OCI-M1 (cell line): ENCODE measurements at regions not wholly inside any gene's neighbourhood (a gene's known extent, or its start where the extent isn't known, plus 50 kb on each side); places are given as distances from the start of the nearest gene placed in this dataset.

Experiments
- DNase-seq: peaks from one replicate; lab custom pipeline; 2025; lab: John Stamatoyannopoulos, UW

DNA sequence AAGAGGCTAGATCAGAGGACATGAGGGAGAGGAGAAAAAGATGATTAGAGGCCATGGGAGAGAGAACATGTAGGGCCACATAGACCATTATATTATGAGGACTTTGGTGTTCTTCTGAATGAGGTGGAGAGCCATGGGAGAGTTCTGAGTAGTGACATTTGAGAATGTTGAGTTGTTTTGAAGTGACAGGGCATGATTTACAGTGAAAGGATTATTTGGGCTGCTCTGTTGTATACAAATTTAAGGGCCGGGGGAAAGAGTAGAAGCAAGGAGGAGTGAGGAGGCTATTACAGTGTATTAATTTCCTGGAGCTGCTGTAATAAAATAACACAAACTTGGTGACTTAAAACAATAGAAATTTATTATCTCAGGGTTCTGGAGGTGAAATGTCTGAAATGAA, 102.5 kb upstream of the RGS4 start:
- DNase-seq: no peak

- DNase-seq: no peak
Observed at GRCh38 chr1:162964901-162965300, 103.9 kb upstream of the CCDC190 start.

DNA sequence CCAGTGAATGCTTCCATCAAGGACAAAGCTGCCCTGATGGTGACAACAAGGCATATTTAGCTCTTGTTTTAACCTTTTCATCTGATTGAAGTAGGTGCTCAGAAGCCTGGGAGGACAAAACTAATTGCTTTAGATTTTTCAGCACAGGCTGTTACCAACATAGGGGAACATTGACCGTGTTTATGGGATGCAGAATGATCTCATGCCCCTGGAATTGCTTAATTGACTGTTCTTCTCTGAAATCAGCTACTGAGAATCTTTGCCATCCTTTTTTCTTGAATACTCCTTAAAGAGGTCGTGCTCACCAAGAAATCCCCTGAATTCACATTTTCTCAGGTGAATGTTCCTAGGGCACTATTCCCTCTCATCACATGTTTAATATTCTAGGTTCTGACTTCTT, 95.9 kb upstream of the CCDC190 start:
- no peak for DNase-seq

DNA sequence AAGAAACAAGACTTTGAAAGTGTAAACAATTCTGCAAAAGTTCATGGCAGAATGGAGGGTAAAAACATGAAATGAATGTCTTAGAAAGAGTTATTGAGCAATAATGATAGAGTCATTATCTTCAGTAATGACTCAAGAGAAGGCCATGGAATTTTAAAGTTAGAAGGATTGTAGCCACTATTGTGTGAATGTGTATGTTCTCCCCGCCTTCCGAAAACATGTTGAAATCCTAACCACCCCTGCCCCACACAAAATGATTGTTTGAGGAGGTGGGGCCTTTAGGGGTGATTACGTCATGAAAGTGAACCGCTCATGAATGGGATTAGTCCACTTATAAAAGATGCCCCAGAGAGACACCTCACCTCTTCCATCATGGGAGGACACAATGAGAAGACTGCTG, 93.8 kb upstream of the CCDC190 start:
- no peak for DNase-seq

DNA sequence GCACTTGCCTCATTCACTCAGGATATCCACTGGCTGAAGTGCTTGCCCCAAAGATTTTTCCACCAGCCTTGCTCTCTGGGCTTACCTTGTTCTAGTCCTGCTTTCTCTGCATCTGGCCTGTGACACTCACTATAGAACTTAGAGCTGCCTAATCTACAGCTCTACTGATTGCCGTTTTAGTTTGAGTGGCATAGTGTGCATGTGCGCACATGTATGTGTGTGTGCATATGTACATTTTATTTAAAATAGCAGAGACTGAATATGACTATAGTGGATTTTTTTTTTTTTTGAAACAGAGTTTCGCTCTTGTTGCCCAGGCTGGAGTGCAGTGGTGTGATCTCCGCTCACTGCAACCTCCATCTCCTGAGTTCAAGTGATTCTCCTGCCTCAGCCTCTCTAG, 92.0 kb upstream of the CCDC190 start:
- no peak for DNase-seq

GRCh38 chr1:162951553-162952315, 90.8 kb upstream of the CCDC190 start:
- no peak for DNase-seq

GRCh38 chr1:162950187-162950586, 89.2 kb upstream of the CCDC190 start:
- no peak for DNase-seq

DNA sequence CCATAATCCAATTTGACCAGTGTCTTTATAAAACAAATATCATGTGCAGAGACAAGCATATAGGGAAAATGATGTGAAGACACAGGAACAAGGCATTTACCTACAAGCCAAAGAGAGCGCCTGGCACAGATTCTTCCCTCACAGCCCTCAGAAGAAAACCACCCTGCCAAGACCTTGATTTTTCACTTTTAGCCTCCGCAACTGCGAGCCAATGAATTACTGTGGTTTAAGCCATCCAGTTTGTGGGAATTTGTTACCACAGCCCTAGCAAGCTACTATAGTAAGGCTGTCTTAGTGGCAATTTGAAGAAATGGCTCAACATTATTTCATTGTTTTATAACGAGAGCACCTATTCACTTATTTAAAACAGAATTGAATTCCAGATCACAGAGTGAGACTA, 85.7 kb upstream of the CCDC190 start:
- DNase-seq: no peak

GRCh38 chr1:162944974-162945674, 84.1 kb upstream of the CCDC190 start:
- DNase-seq: no peak

DNA sequence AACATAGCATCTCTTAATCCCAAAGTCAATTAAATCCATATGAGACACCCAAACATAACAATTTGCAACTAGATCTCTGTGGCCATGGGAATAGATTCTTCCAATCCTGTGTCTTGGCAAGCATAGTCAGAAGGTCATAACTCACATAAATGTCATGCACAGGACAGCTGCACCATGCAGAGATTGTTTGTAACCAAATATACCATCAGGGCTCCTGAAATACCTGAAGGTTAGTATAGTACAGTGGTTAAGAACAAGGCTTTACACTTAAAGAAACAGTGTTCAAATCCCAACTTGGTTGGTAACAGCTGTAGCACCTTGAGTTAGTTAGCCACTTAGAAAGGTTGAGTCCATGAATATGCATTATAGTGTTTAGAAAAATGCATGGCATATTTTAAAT, 82.6 kb upstream of the CCDC190 start:
- no peak for DNase-seq

- no peak for DNase-seq
Observed at GRCh38 chr1:162942916-162943559, 82.1 kb upstream of the CCDC190 start.

- no peak for DNase-seq
Observed at GRCh38 chr1:162941024-162941423, 80.0 kb upstream of the CCDC190 start.

GRCh38 chr1:162939035-162939434, 78.1 kb upstream of the CCDC190 start:
- no peak for DNase-seq

DNA sequence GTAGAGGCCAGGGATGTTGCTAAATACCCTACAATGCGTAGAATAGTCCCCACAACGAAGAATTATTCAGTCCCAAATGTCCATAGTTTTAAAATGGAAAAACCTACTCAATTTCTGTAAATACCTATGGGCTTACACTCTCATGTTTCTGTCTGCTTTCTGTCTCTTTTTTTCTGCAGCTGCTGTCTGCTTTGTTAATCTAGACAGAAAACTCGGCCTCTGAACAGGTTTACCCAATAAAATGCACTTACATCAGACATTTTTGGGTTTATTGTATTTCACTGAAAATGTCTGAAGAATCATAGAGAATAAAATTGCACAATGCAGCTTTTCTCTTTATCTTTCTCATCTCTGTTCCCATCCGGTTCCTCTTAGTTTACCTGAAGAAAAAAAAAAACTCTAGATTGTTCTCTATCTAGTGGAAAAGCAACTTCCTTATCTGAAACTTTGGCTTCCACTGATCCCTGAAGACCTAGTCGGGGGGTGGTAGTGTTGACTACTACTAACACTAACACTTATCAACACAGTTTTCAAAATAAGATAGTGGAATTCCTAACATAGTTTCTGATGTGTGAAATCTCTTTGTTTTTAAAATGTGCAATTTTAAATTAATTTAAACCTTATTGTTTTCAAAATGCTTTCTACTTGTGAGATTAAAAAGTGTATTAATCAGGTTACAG, 76.9 kb upstream of the CCDC190 start:
- DNase-seq: no peak

DNA sequence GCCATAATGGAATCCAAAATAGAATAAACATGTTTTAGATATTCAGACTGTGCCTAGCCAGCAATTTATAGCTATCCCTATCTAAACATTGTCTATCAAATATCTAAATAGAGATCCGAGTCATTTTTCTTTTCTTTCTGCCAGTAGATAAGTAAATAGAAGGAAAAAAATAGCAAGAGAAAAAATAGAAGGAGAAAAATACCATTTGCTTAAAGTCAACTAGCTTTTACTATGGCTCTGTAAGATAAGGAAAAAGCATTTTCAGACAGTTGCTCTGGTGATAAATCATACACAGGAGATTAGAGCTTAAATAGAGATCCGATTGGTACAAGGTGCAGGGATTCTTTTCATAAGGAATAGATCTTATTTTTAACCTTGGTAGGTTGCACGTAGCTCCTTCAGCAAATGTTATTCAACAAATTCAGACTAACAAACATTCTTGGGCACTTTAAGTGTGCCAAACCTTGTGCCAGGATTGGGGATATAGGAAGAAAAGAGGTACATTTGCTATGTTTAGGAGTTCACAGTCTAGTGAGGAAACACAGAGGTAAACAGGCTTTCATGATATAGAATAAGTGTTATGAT, 70.1 kb upstream of the CCDC190 start:
- DNase-seq: no peak

- no peak for DNase-seq
Observed at GRCh38 chr1:162930532-162930931, 69.6 kb upstream of the CCDC190 start.

GRCh38 chr1:162929177-162929576, 68.2 kb upstream of the CCDC190 start:
- no peak for DNase-seq

DNA sequence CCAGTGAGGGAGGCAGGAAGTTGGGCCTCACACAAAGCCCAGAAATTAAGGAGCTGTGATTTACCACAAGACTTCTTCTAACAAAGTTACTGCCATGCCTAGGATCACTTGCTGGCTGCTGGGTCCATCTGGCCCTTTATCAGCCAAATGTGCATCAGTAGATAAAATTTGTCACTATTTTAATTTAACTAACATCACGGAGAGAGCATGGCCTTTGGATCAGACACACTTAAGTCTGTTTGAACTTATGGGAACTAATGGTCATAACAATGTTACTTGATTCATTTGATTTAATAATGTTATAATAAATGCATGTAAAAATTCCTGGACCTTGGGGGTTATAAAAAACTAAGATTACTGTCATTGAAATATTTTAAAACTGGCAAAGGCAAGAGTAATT, 67.2 kb upstream of the CCDC190 start:
- DNase-seq: no peak

GRCh38 chr1:162927421-162927820, 66.4 kb upstream of the CCDC190 start:
- no peak for DNase-seq

- no peak for DNase-seq
Observed at GRCh38 chr1:162926906-162927305, 65.9 kb upstream of the CCDC190 start.

DNA sequence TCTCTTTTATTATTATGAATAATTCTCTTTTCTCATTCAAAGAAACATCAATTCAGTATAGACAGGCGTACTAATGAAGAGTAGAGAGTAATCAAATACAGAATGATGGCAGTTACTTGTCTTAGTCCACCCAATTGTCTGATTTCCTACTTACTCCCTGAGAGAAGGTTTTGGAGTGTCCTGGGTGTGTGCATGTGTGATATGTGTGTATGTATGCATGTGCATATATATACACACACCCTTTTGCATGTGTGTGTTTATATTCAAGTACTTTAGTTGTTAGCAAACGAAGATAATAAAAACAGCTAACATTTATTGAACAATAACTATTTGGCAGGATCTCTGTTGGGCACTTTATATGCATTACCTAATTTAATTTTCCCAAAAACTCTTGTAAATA, 63.2 kb upstream of the CCDC190 start:
- no peak for DNase-seq

- peak; percentile 42 for DNase-seq
Observed at GRCh38 chr1:162922201-162922600, 61.2 kb upstream of the CCDC190 start.
